ENCODE measurements at regions not wholly inside any gene's neighbourhood (a gene's known extent, or its start where the extent isn't known, plus 50 kb on each side); places are given as distances from the start of the nearest gene placed in this dataset.
A peak's percentile ranks its signal among the peaks of the same experiment; 100 is the strongest.

DNA sequence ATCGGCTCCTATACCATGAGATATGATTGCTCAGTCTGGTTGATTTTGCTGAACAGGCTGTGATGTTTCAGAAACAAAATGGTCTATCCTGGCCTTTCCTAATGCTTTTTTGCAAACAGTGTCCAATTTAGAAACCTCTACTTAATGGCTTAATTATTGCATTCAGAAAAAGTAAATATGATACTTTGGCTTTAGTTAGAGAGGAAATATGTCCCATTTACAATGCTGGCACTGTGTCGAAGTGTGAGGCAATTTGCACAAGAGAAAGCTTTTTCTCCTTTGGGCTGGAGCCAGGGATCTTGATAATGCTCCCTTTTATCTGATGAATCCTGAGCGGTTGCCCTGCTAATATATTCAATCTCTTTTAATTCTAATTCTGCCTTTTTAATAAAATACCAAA, 418.9 kb downstream of the EPHA4 start:
- DNase-seq (ENCODE audit: insufficient read length, low spot score) (no peak), FAIRE-seq (no peak)
- TF ChIP-seq, protein P1, sequence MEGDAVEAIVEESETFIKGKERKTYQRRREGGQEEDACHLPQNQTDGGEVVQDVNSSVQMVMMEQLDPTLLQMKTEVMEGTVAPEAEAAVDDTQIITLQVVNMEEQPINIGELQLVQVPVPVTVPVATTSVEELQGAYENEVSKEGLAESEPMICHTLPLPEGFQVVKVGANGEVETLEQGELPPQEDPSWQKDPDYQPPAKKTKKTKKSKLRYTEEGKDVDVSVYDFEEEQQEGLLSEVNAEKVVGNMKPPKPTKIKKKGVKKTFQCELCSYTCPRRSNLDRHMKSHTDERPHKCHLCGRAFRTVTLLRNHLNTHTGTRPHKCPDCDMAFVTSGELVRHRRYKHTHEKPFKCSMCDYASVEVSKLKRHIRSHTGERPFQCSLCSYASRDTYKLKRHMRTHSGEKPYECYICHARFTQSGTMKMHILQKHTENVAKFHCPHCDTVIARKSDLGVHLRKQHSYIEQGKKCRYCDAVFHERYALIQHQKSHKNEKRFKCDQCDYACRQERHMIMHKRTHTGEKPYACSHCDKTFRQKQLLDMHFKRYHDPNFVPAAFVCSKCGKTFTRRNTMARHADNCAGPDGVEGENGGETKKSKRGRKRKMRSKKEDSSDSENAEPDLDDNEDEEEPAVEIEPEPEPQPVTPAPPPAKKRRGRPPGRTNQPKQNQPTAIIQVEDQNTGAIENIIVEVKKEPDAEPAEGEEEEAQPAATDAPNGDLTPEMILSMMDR (IDR thresholded peaks at IDR 0.05; ENCODE audit: insufficient read depth, missing control alignments): no peak

DNA sequence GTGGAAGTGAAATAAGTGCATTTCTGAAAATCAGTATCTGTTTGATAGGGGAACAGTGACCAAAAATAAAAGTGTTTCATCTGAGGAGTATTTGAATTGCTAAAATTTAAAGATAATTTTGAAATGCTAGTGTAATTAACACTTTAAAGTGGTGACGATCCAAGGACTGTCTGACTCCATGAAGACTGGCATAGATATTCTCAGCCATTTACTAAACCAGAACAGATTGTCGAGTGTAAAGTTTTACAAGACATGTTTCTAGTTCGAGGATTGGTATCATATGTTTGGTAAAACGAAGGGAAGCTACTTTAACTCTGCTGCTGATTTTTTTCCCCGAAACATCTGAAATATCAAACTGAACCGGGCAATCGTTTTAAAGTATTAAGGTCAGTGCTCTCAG, 417.9 kb downstream of the EPHA4 start:
- TF ChIP-seq, protein P1 (IDR thresholded peaks at IDR 0.05; ENCODE audit: insufficient read depth, missing control alignments): no peak
- no peak for FAIRE-seq
- no peak for DNase-seq (ENCODE audit: insufficient read length, low spot score)

DNA sequence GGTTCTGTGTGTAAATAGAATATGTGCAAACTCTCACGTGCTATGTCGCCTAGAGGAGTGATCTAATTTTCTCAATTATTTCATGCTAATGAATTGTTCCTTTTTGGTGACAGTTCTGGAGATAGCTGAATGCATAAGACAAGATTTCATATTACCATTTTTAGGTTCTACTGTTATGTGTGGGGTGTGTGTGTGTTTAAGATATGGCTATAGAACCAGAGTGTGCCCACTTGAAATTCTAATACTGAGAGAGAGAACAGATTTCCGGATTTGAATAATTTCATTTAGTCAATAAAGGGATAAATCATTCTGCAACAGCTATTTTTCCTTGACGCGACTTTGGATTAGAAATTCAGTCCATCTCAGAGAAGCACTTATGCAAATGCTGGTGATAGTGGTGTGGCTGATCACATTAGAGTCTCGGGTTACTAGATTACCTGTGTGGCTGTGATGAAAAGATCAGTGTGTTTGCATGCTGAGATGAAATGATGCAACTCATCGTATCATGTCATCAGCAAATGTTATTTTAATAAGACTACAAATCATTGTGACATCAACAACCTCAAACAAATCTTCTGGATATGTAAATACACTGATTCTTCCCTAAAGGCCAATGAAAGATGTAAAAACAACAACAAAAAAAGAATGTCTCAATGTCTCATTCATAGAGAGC, 415.9 kb downstream of the EPHA4 start:
- TF ChIP-seq, protein P1 (IDR thresholded peaks at IDR 0.05; ENCODE audit: insufficient read depth, missing control alignments): no peak
- DNase-seq (ENCODE audit: insufficient read length, low spot score) (no peak), FAIRE-seq (peak; percentile 66)

GRCh38 chr2:221161186-221161585, 410.9 kb downstream of the EPHA4 start:
- TF ChIP-seq, protein P1 (IDR thresholded peaks at IDR 0.05; ENCODE audit: insufficient read depth, missing control alignments): no peak
- DNase-seq (ENCODE audit: insufficient read length, low spot score) (no peak), FAIRE-seq (no peak)

DNA sequence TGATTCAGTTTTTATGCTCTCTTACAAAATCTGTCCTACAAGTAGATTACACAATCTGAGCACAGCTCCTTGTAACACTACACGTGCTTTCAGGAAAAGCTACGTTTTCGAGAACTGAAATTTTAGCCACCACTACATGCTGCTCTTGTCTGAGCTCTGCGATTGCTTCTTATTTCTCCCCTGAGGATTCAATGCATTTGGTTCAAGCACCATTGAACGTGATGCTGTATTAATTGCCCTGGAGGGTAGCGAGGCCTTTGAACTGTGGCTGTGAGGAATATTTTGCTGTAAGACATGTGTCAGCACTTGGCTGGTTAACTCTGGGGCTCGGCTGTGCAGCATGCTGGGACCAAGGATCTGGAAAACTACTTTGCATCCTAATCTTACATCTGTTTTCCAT, 405.8 kb downstream of the EPHA4 start:
- FAIRE-seq (no peak), DNase-seq (ENCODE audit: insufficient read length, low spot score) (no peak)
- TF ChIP-seq, protein P1 (IDR thresholded peaks at IDR 0.05; ENCODE audit: insufficient read depth, missing control alignments): no peak

- TF ChIP-seq, protein P1 (IDR thresholded peaks at IDR 0.05; ENCODE audit: insufficient read depth, missing control alignments): no peak
- no peak for DNase-seq (ENCODE audit: insufficient read length, low spot score)
- FAIRE-seq: no peak
Observed at GRCh38 chr2:221167561-221167960, 404.5 kb downstream of the EPHA4 start.

GRCh38 chr2:221169724-221170123, 402.4 kb downstream of the EPHA4 start:
- no peak for DNase-seq (ENCODE audit: insufficient read length, low spot score)
- TF ChIP-seq, protein P1 (IDR thresholded peaks at IDR 0.05; ENCODE audit: insufficient read depth, missing control alignments): no peak
- FAIRE-seq: no peak
